NOMO-1 (cell line): ENCODE measurements at regions not wholly inside any gene's neighbourhood (a gene's known extent, or its start where the extent isn't known, plus 50 kb on each side); places are given as distances from the start of the nearest gene placed in this dataset.

Experiments
- DNase-seq, 2 experiments: peaks; one replicate each; lab custom pipeline; 2025; ENCODE audit not compliant: unreplicated experiment in 2 of 2; lab: John Stamatoyannopoulos, UW

- DNase-seq: no peak
Measured at GRCh38 chr6:147752689-147753403, 244.4 kb downstream of the SAMD5 start.

GRCh38 chr6:147755999-147756398, 247.5 kb downstream of the SAMD5 start:
- DNase-seq: no peak

GRCh38 chr6:147756891-147757290, 248.4 kb downstream of the SAMD5 start:
- DNase-seq: no peak

- no peak for DNase-seq
Measured at GRCh38 chr6:147757291-147757690, 248.8 kb downstream of the SAMD5 start.

- no peak for DNase-seq
Measured at GRCh38 chr6:147758303-147758702, 249.8 kb downstream of the SAMD5 start.

GRCh38 chr6:147759093-147759492, 250.6 kb downstream of the SAMD5 start:
- DNase-seq: no peak

GRCh38 chr6:147759536-147759935, 251.0 kb downstream of the SAMD5 start:
- no peak for DNase-seq

- no peak for DNase-seq
Measured at GRCh38 chr6:147765541-147765940, 257.1 kb downstream of the SAMD5 start.

GRCh38 chr6:147768969-147769368, 260.5 kb downstream of the SAMD5 start:
- no peak for DNase-seq

GRCh38 chr6:147769496-147770087, 261.1 kb downstream of the SAMD5 start:
- no peak for DNase-seq

GRCh38 chr6:147770221-147770620, 261.7 kb downstream of the SAMD5 start:
- no peak for DNase-seq

GRCh38 chr6:147772724-147773123, 264.2 kb downstream of the SAMD5 start:
- no peak for DNase-seq

GRCh38 chr6:147774856-147775255, 266.4 kb downstream of the SAMD5 start:
- DNase-seq: no peak

GRCh38 chr6:147776631-147777213, 268.2 kb downstream of the SAMD5 start:
- DNase-seq: no peak

GRCh38 chr6:147779624-147780023, 271.1 kb downstream of the SAMD5 start:
- DNase-seq: no peak

GRCh38 chr6:147782302-147782701, 273.8 kb downstream of the SAMD5 start:
- no peak for DNase-seq

- no peak for DNase-seq
Measured at GRCh38 chr6:147784371-147784770, 275.9 kb downstream of the SAMD5 start.

GRCh38 chr6:147787417-147787816, 278.9 kb downstream of the SAMD5 start:
- no peak for DNase-seq

GRCh38 chr6:147789430-147789947, 281.0 kb downstream of the SAMD5 start:
- no peak for DNase-seq

- DNase-seq: no peak
Measured at GRCh38 chr6:147793871-147794643, 285.6 kb downstream of the SAMD5 start.

GRCh38 chr6:147802459-147802858, 294.0 kb downstream of the SAMD5 start:
- no peak for DNase-seq
